ENCODE measurements at regions not wholly inside any gene's neighbourhood (a gene's known extent, or its start where the extent isn't known, plus 50 kb on each side); places are given as distances from the start of the nearest gene placed in this dataset.

GRCh38 chr21:35352066-35352770 lies 303.1 kb upstream of the RUNX1 start:
- ATAC-seq = no peak
- TF ChIP-seq SNAI2 (CRISPR knock-in tag; IDR thresholded peaks at IDR 0.05) (no peak), ZFP3 (CRISPR knock-in tag; IDR thresholded peaks at IDR 0.05) (no peak), TCF4 (CRISPR knock-in tag; IDR thresholded peaks at IDR 0.05; ENCODE audit: borderline replicate concordance) (no peak)

- TF ChIP-seq TSHZ2 (CRISPR knock-in tag; IDR thresholded peaks at IDR 0.05) (no peak), BACH2 (CRISPR knock-in tag; IDR thresholded peaks at IDR 0.05; ENCODE audit: borderline replicate concordance) (no peak)
- ATAC-seq = no peak
Measured at GRCh38 chr21:35351434-35351833, 302.3 kb upstream of the RUNX1 start.

GRCh38 chr21:35350965-35351364 lies 301.9 kb upstream of the RUNX1 start:
- no peak for ATAC-seq

More at GRCh38 chr21:35350965-35351364, 301.9 kb upstream of the RUNX1 start:
- TF ChIP-seq TSHZ2 (CRISPR knock-in tag; IDR thresholded peaks at IDR 0.05) (no peak), ZFP3 (CRISPR knock-in tag; IDR thresholded peaks at IDR 0.05) (no peak), ZFP30 (CRISPR knock-in tag; IDR thresholded peaks at IDR 0.05) (no peak), ZC3H10 (CRISPR knock-in tag; IDR thresholded peaks at IDR 0.05) (no peak), CSRNP3 (CRISPR knock-in tag; IDR thresholded peaks at IDR 0.05) (no peak), BACH2 (CRISPR knock-in tag; IDR thresholded peaks at IDR 0.05; ENCODE audit: borderline replicate concordance) (no peak), ZNF565 (CRISPR knock-in tag; conservative IDR thresholded peaks at IDR 0.05; ENCODE audit: low read depth) (no peak), RARB (CRISPR knock-in tag; IDR thresholded peaks at IDR 0.05) (no peak), TOX (CRISPR knock-in tag; IDR thresholded peaks at IDR 0.05; ENCODE audit: borderline replicate concordance) (no peak), CREB5 (CRISPR knock-in tag; IDR thresholded peaks at IDR 0.05; ENCODE audit: low read depth) (no peak), ESRRG (CRISPR knock-in tag; IDR thresholded peaks at IDR 0.05) (no peak), PATZ1 (CRISPR knock-in tag; IDR thresholded peaks at IDR 0.05; ENCODE audit: borderline replicate concordance) (no peak), TCF4 (CRISPR knock-in tag; IDR thresholded peaks at IDR 0.05; ENCODE audit: borderline replicate concordance) (no peak), GLIS3 (CRISPR knock-in tag; IDR thresholded peaks at IDR 0.05) (no peak), SNAI2 (CRISPR knock-in tag; IDR thresholded peaks at IDR 0.05) (no peak), PPARA (CRISPR knock-in tag; IDR thresholded peaks at IDR 0.05; ENCODE audit: borderline replicate concordance) (no peak), POU6F1 (CRISPR knock-in tag; IDR thresholded peaks at IDR 0.05; ENCODE audit: borderline replicate concordance, low read depth) (no peak), ZNF8 (CRISPR knock-in tag; IDR thresholded peaks at IDR 0.05) (no peak)

All from SK-N-SH treated with all-trans-retinoic acid at 6 μM for 48 hours (cell line).